Naive thymus-derived CD8-positive, alpha-beta T cell (primary cell): ENCODE measurements at regions not wholly inside any gene's neighbourhood (a gene's known extent, or its start where the extent isn't known, plus 50 kb on each side); places are given as distances from the start of the nearest gene placed in this dataset.
"Not testable (repeated sequence)": the region's sequence is repeated elsewhere in the genome, so short reads cannot be mapped to it uniquely, and the experiment has no call there.

Experiments
- ATAC-seq, 2 donors: fragments of 150-1000 bp; cut with Tn5 transposase in 1 of 2; sonication (Bioruptor Pico), chemical (Tn5 transposase) in 1 of 2; 1 replicate in 1 of 2; 2 replicates in 1 of 2; pipeline ENCODE4 v1.10.0; 2021; ENCODE audit warnings: mild to moderate bottlenecking in 2 of 2, moderate library complexity in 2 of 2
- POLR2A ChIA-PET: fragments of 350-600 bp; sonication (Branson Sonifier 250); formaldehyde crosslinking; loops from one replicate; lab custom pipeline; 2021; ENCODE audit warnings: antibody characterized with exemption; lab: Charles Lee
- DNase-seq, 10 donors: peaks; one replicate each; pipeline versions ENCODE4 v3.0.0 to v3.0.0-alpha.2; 2020 to 2022
- H3K27ac Mint-ChIP-seq, 10 donors: one replicate each; pipeline ENCODE4 v1.8.0; 2020 to 2022; ENCODE audit warnings: mild to moderate bottlenecking in 10 of 10, mixed read lengths in 10 of 10, moderate library complexity in 4 of 10, inconsistent platforms in 1 of 10
- H3K27me3 Mint-ChIP-seq, 5 donors: one replicate each; pipeline ENCODE4 v1.8.0; 2021 to 2022; ENCODE audit warnings: mixed read lengths in 5 of 5
- H3K36me3 Mint-ChIP-seq, 3 donors: one replicate each; pipeline ENCODE4 v1.8.0; 2020 to 2022; ENCODE audit warnings: mixed read lengths in 3 of 3, mild to moderate bottlenecking in 2 of 3, inconsistent platforms in 1 of 3
- H3K4me1 Mint-ChIP-seq, 4 donors: one replicate each; pipeline ENCODE4 v1.8.0; 2021 to 2022; ENCODE audit warnings: mixed read lengths in 4 of 4
- H3K4me3 Mint-ChIP-seq, 10 donors: one replicate each; pipeline ENCODE4 v1.8.0; 2020 to 2022; ENCODE audit warnings: mild to moderate bottlenecking in 10 of 10, mixed read lengths in 10 of 10, moderate library complexity in 6 of 10, inconsistent platforms in 1 of 10
- H3K9me3 Mint-ChIP-seq, 9 donors: one replicate each; pipeline ENCODE4 v1.8.0; 2020 to 2022; ENCODE audit warnings: mixed read lengths in 9 of 9, mild to moderate bottlenecking in 3 of 9, inconsistent platforms in 1 of 9, moderate library complexity in 1 of 9

- no peaks in the 10 kb centered on the region for H3K4me1 Mint-ChIP-seq
- peaks cover 0 to 6% (median 0%) of the 10 kb centered on the region in 5 donors for H3K27me3 Mint-ChIP-seq
- H3K9me3 Mint-ChIP-seq, result peaks cover 1 to 34% (median 16%) of the 10 kb centered on the region in 9 donors
- no peaks in the 10 kb centered on the region for H3K36me3 Mint-ChIP-seq
- DNase-seq, result no peak
- no peak overlapping the region for H3K27ac Mint-ChIP-seq
- POLR2A ChIA-PET, result no interaction called here
- ATAC-seq, result no peak
- no peak overlapping the region for H3K4me3 Mint-ChIP-seq
Observed at GRCh38 chr1:177891809-177892208, 78.0 kb downstream of the SEC16B start.

- no peak for DNase-seq
- H3K27me3 Mint-ChIP-seq, result peaks cover 0 to 8% (median 2%) of the 10 kb centered on the region in 5 donors
- peaks cover 0 to 34% (median 16%) of the 10 kb centered on the region in 9 donors for H3K9me3 Mint-ChIP-seq
- ATAC-seq, result no peak
- no peaks in the 10 kb centered on the region for H3K36me3 Mint-ChIP-seq
- no peak overlapping the region for H3K27ac Mint-ChIP-seq
- POLR2A ChIA-PET, result no interaction called here
- no peak overlapping the region for H3K4me3 Mint-ChIP-seq
- no peaks in the 10 kb centered on the region for H3K4me1 Mint-ChIP-seq
Observed at GRCh38 chr1:177890479-177890878, 79.4 kb downstream of the SEC16B start.

GRCh38 chr1:177884479-177885021, 85.3 kb downstream of the SEC16B start:
- Mint-ChIP-seq H3K27me3 (peaks cover 6 to 16% (median 10%) of the 10 kb centered on the region in 5 donors), H3K36me3 (no peaks in the 10 kb centered on the region), H3K4me1 (no peaks in the 10 kb centered on the region), H3K9me3 (peaks cover 2 to 22% (median 5%) of the 10 kb centered on the region in 9 donors), H3K4me3 (no peak overlapping the region), H3K27ac (no peak overlapping the region)
- DNase-seq (no peak), ATAC-seq (no peak)
- POLR2A ChIA-PET, result no interaction called here

GRCh38 chr1:177883581-177883980, 86.3 kb downstream of the SEC16B start:
- peaks cover 0 to 22% (median 7%) of the 10 kb centered on the region in 9 donors for H3K9me3 Mint-ChIP-seq
- ATAC-seq (no peak), DNase-seq (no peak)
- H3K36me3 Mint-ChIP-seq, result no peaks in the 10 kb centered on the region
- H3K27me3 Mint-ChIP-seq, result peaks cover 6 to 19% (median 10%) of the 10 kb centered on the region in 5 donors
- POLR2A ChIA-PET, result no interaction called here
- no peak overlapping the region for H3K4me3 Mint-ChIP-seq
- no peaks in the 10 kb centered on the region for H3K4me1 Mint-ChIP-seq
- no peak overlapping the region for H3K27ac Mint-ChIP-seq

GRCh38 chr1:177880339-177880891, 89.4 kb downstream of the SEC16B start:
- Mint-ChIP-seq H3K4me1 (no peaks in the 10 kb centered on the region), H3K9me3 (peaks cover 0 to 22% (median 7%) of the 10 kb centered on the region in 9 donors), H3K27me3 (peaks cover 2 to 16% (median 4%) of the 10 kb centered on the region in 5 donors), H3K36me3 (no peaks in the 10 kb centered on the region), H3K27ac (no peak overlapping the region), H3K4me3 (no peak overlapping the region)
- no peak for DNase-seq
- no peak for ATAC-seq
- POLR2A ChIA-PET, result no interaction called here

- no peak overlapping the region for H3K4me3 Mint-ChIP-seq
- ATAC-seq, result no peak
- no peaks in the 10 kb centered on the region for H3K4me1 Mint-ChIP-seq
- H3K27ac Mint-ChIP-seq, result no peak overlapping the region
- H3K27me3 Mint-ChIP-seq, result peaks cover 4 to 31% (median 7%) of the 10 kb centered on the region in 5 donors
- no peak for DNase-seq
- POLR2A ChIA-PET, result no interaction called here
- H3K9me3 Mint-ChIP-seq, result peaks cover 0 to 13% (median 7%) of the 10 kb centered on the region in 9 donors
- peaks cover 0 to 5% (median 0%) of the 10 kb centered on the region in 3 donors for H3K36me3 Mint-ChIP-seq
Observed at GRCh38 chr1:177877086-177877485, 92.8 kb downstream of the SEC16B start.

GRCh38 chr1:177873238-177873637, 96.6 kb downstream of the SEC16B start:
- peaks cover 0 to 5% (median 0%) of the 10 kb centered on the region in 3 donors for H3K36me3 Mint-ChIP-seq
- no peaks in the 10 kb centered on the region for H3K4me1 Mint-ChIP-seq
- DNase-seq, result no peak
- H3K27me3 Mint-ChIP-seq, result peaks cover 0 to 15% (median 4%) of the 10 kb centered on the region in 5 donors
- POLR2A ChIA-PET, result no interaction called here
- peaks cover 0 to 13% (median 6%) of the 10 kb centered on the region in 9 donors for H3K9me3 Mint-ChIP-seq
- no peak overlapping the region for H3K27ac Mint-ChIP-seq
- H3K4me3 Mint-ChIP-seq, result no peak overlapping the region
- ATAC-seq, result no peak

- H3K36me3 Mint-ChIP-seq, result peaks cover 0 to 5% (median 0%) of the 10 kb centered on the region in 3 donors
- H3K4me1 Mint-ChIP-seq, result no peaks in the 10 kb centered on the region
- no peak overlapping the region for H3K27ac Mint-ChIP-seq
- H3K27me3 Mint-ChIP-seq, result peaks cover 0 to 15% (median 4%) of the 10 kb centered on the region in 5 donors
- POLR2A ChIA-PET, result no interaction called here
- DNase-seq (no peak), ATAC-seq (no peak)
- H3K4me3 Mint-ChIP-seq, result no peak overlapping the region
- peaks cover 0 to 12% (median 6%) of the 10 kb centered on the region in 9 donors for H3K9me3 Mint-ChIP-seq
Observed at GRCh38 chr1:177872308-177872900, 97.5 kb downstream of the SEC16B start.

GRCh38 chr1:177871613-177872307, 98.1 kb downstream of the SEC16B start:
- Mint-ChIP-seq H3K27ac (no peak overlapping the region), H3K27me3 (peaks cover 0 to 15% (median 4%) of the 10 kb centered on the region in 5 donors), H3K9me3 (peaks cover 0 to 12% (median 4%) of the 10 kb centered on the region in 9 donors), H3K4me1 (no peaks in the 10 kb centered on the region), H3K36me3 (peaks cover 0 to 5% (median 0%) of the 10 kb centered on the region in 3 donors), H3K4me3 (no peak overlapping the region)
- DNase-seq (no peak), ATAC-seq (no peak)
- POLR2A ChIA-PET, result no interaction called here

- DNase-seq (no peak), ATAC-seq (no peak)
- POLR2A ChIA-PET, result no interaction called here
- H3K4me1 Mint-ChIP-seq, result no peaks in the 10 kb centered on the region
- no peak overlapping the region for H3K4me3 Mint-ChIP-seq
- peaks cover 0 to 5% (median 0%) of the 10 kb centered on the region in 3 donors for H3K36me3 Mint-ChIP-seq
- peaks cover 0 to 15% (median 4%) of the 10 kb centered on the region in 5 donors for H3K27me3 Mint-ChIP-seq
- H3K9me3 Mint-ChIP-seq, result peaks cover 0 to 6% (median 3%) of the 10 kb centered on the region in 9 donors
- H3K27ac Mint-ChIP-seq, result no peak overlapping the region
Observed at GRCh38 chr1:177869586-177869985, 100.3 kb downstream of the SEC16B start.

- H3K27ac Mint-ChIP-seq, ATAC-seq, H3K9me3 Mint-ChIP-seq, H3K36me3 Mint-ChIP-seq, POLR2A ChIA-PET, H3K4me1 Mint-ChIP-seq, DNase-seq, H3K4me3 Mint-ChIP-seq: not testable (repeated sequence)
- peaks cover 0 to 15% (median 4%) of the 10 kb centered on the region in 5 donors for H3K27me3 Mint-ChIP-seq
Observed at GRCh38 chr1:177869011-177869410, 100.8 kb downstream of the SEC16B start.

- Mint-ChIP-seq H3K9me3 (peaks cover 0 to 13% (median 0%) of the 10 kb centered on the region in 9 donors), H3K27ac (no peak overlapping the region), H3K27me3 (peaks cover 0 to 6% (median 0%) of the 10 kb centered on the region in 5 donors), H3K4me1 (no peaks in the 10 kb centered on the region), H3K4me3 (no peak overlapping the region), H3K36me3 (no peaks in the 10 kb centered on the region)
- POLR2A ChIA-PET, result no interaction called here
- DNase-seq, result no peak
- ATAC-seq, result no peak
Observed at GRCh38 chr1:177865807-177866206, 104.1 kb downstream of the SEC16B start.
